CD4-positive, alpha-beta T cell (primary cell): ENCODE measurements at regions not wholly inside any gene's neighbourhood (a gene's known extent, or its start where the extent isn't known, plus 50 kb on each side); places are given as distances from the start of the nearest gene placed in this dataset.

Experiments used
- ATAC-seq: fragments of 200-7000 bp; cut with Tn5 transposase; one replicate; pipeline ENCODE4 v1.10.0; 2022; ENCODE audit warnings: mild to moderate bottlenecking; ENCODE audit not compliant: poor library complexity
- CTCF ChIA-PET: fragments of 350-600 bp; sonication (Branson Sonifier 250); formaldehyde crosslinking; loops from one replicate; lab custom pipeline; 2021; ENCODE audit warnings: antibody characterized with exemption, inconsistent platforms; lab: Charles Lee
- POLR2A ChIA-PET: fragments of 350-600 bp; sonication (Branson Sonifier 250); formaldehyde crosslinking; loops from one replicate; lab custom pipeline; 2021; ENCODE audit warnings: antibody characterized with exemption, inconsistent platforms; lab: Charles Lee
- DNase-seq, 14 experiments: peaks; one replicate each; pipeline ENCODE4 v3.0.0-alpha.2; 2013 to 2020; ENCODE audit warnings: mixed read lengths in 2 of 14
- H3K27ac ChIP-seq, 2 donors: one replicate each; pipeline versions ENCODE4 v1.5.1 to v1.7.0; 2013; ENCODE audit warnings: low read length in 2 of 2, low read depth in 1 of 2, mild to moderate bottlenecking in 1 of 2
- H3K27me3 ChIP-seq, 2 experiments: 1 replicate in 1 of 2; 2 replicates in 1 of 2; pipeline versions ENCODE4 v1.6.1 to v1.7.0; 2013; ENCODE audit warnings: low read length in 2 of 2, control low read depth in 1 of 2, mild to moderate bottlenecking in 1 of 2, moderate library complexity in 1 of 2; ENCODE audit not compliant: insufficient read depth in 2 of 2, control insufficient read depth in 1 of 2
- H3K36me3 ChIP-seq: one replicate; pipeline ENCODE4 v1.6.1; 2013; ENCODE audit warnings: low read length, control low read depth; ENCODE audit not compliant: insufficient read depth
- H3K4me1 ChIP-seq: one replicate; pipeline ENCODE4 v1.6.1; 2013; ENCODE audit warnings: low read length, control low read depth; ENCODE audit not compliant: insufficient read depth
- H3K4me3 ChIP-seq: one replicate; pipeline ENCODE4 v1.5.1; 2013; ENCODE audit warnings: mild to moderate bottlenecking, low read length, moderate library complexity
- H3K9me3 ChIP-seq, 2 experiments: 1 replicate in 1 of 2; 2 replicates in 1 of 2; pipeline versions ENCODE4 v1.6.1 to v1.7.0; 2013; ENCODE audit warnings: low read length in 2 of 2, mild to moderate bottlenecking in 2 of 2, control low read depth in 1 of 2, moderate library complexity in 1 of 2; ENCODE audit not compliant: control insufficient read depth in 1 of 2, insufficient read depth in 1 of 2
- H3K27ac Mint-ChIP-seq: one replicate; pipeline ENCODE4 v1.8.0; 2020; ENCODE audit warnings: mixed read lengths
- H3K27me3 Mint-ChIP-seq: one replicate; pipeline ENCODE4 v1.8.0; 2021; ENCODE audit warnings: mixed read lengths
- H3K36me3 Mint-ChIP-seq: one replicate; pipeline ENCODE4 v1.8.0; 2021; ENCODE audit warnings: low read depth, mixed read lengths
- H3K4me1 Mint-ChIP-seq: one replicate; pipeline ENCODE4 v1.8.0; 2021; ENCODE audit warnings: low read depth, mixed read lengths
- H3K4me3 Mint-ChIP-seq: one replicate; pipeline ENCODE4 v1.8.0; 2020; ENCODE audit warnings: mild to moderate bottlenecking, mixed read lengths
- H3K9me3 Mint-ChIP-seq: one replicate; pipeline ENCODE4 v1.8.0; 2020; ENCODE audit warnings: mixed read lengths
- intact Hi-C, 2 experiments: fragments of 100-400 bp; cut with DNase I in 1 of 2; cut with micrococcal nuclease in 1 of 2; formaldehyde crosslinking; loops; one replicate each; pipeline versions ENCODE4 v1.15.1 to v1.9.0; 2023 to 2025; cut with DNase I, micrococcal nuclease
- TF ChIP-seq, protein P1 (sequence below): fragments of 200-600 bp; IDR thresholded peaks from one replicate; pipeline ENCODE4 v1.8.0; 2022; ENCODE audit warnings: antibody characterized with exemption, mild to moderate bottlenecking

DNA sequence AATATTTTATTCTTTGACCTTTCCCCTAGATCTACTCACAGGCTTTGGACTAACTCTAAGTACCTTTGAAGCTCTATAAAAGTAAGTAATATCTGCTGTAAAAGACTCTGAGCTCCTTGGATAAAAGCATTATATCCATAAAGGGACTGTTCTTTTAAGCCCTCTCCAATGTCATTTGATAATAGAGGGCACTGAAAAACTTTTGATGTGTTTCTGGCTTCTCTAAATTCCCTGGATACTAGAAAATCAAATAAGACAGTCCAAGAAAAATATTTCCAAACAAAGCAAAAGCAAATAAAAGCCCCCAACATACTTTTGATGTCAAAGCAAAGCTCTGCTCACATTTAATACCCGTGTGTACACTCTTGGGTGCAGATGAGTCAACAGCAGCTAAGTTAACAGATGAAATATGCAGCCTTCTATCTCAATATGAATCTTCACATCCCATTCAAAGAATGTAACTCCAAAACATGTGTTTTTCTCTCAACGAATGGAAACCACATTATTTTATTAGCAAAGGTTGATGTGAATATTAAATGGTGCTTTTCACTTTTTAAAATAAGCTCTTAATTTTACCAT, 230.3 kb downstream of the CENPF start:
- Histone ChIP-seq H3K27ac (no peak overlapping the region), H3K4me3 (no peak overlapping the region), H3K27me3 (no peaks in the 10 kb centered on the region), H3K9me3 (peaks cover 0 to 6% of the 10 kb centered on the region in 2 experiments), H3K4me1 (no peaks in the 10 kb centered on the region), H3K36me3 (no peaks in the 10 kb centered on the region)
- DNase-seq, result no peak
- intact Hi-C loops, result no loop called here
- ChIA-PET CTCF (no interaction called here), POLR2A (no interaction called here)
- Mint-ChIP-seq H3K27me3 (peaks cover 8% of the 10 kb centered on the region), H3K36me3 (no peaks in the 10 kb centered on the region), H3K27ac (no peak overlapping the region), H3K4me1 (no peaks in the 10 kb centered on the region), H3K9me3 (peaks cover 4% of the 10 kb centered on the region), H3K4me3 (no peak overlapping the region)
- no peak for ATAC-seq
- TF ChIP-seq, protein P1, sequence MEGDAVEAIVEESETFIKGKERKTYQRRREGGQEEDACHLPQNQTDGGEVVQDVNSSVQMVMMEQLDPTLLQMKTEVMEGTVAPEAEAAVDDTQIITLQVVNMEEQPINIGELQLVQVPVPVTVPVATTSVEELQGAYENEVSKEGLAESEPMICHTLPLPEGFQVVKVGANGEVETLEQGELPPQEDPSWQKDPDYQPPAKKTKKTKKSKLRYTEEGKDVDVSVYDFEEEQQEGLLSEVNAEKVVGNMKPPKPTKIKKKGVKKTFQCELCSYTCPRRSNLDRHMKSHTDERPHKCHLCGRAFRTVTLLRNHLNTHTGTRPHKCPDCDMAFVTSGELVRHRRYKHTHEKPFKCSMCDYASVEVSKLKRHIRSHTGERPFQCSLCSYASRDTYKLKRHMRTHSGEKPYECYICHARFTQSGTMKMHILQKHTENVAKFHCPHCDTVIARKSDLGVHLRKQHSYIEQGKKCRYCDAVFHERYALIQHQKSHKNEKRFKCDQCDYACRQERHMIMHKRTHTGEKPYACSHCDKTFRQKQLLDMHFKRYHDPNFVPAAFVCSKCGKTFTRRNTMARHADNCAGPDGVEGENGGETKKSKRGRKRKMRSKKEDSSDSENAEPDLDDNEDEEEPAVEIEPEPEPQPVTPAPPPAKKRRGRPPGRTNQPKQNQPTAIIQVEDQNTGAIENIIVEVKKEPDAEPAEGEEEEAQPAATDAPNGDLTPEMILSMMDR, result no peak

DNA sequence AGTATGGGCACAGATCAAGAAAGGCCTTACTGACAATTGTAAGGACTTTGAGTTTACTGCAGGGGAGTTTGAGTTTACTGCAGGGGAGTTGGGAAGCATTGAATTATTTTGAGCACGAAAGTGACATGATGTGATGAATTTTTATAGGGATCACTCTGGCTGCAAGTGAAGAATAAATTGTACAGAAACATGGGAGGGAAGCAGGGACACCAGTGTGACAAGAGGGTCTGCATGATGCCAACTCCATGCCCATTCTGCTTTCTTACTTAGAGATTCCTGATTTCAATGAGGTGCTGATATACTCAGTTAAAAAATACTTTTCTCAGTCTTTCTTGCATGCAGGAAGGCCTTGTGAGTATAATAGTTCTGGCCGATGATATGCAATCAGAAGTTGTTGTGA, 234.4 kb downstream of the CENPF start:
- no peak overlapping the region for H3K4me3 Mint-ChIP-seq
- no peaks in the 10 kb centered on the region for H3K9me3 Mint-ChIP-seq
- H3K27me3 ChIP-seq, result no peaks in the 10 kb centered on the region
- DNase-seq (no peak), ATAC-seq (no peak)
- no peaks in the 10 kb centered on the region for H3K4me1 ChIP-seq
- ChIA-PET CTCF (no interaction called here), POLR2A (no interaction called here)
- H3K9me3 ChIP-seq, result no peaks in the 10 kb centered on the region
- H3K36me3 Mint-ChIP-seq, result no peaks in the 10 kb centered on the region
- H3K27ac ChIP-seq, result no peak overlapping the region
- intact Hi-C loops, result no loop called here
- no peaks in the 10 kb centered on the region for H3K4me1 Mint-ChIP-seq
- no peak overlapping the region for H3K4me3 ChIP-seq
- TF ChIP-seq, protein P1, result no peak
- H3K36me3 ChIP-seq, result no peaks in the 10 kb centered on the region
- H3K27ac Mint-ChIP-seq, result no peak overlapping the region
- H3K27me3 Mint-ChIP-seq, result peaks cover 4% of the 10 kb centered on the region

DNA sequence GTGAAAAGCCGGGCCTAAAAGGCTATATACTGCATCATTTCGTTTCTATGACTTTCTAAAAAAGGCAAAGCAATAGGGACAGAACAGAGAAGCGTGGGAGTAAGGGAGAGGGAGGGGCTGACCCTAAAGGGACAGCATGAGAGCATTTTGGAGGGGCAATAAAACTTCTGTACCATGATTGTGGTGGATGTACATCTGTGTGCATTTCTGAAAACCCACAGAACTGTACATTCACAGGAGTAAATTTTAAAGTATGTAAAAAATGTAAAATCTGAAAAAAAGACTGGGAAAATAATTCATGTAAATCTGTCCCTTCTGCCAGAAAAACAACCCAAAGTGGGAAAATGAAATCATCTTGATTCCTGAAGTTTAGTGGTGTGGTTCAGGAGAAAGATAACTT, 235.4 kb downstream of the CENPF start:
- H3K27ac Mint-ChIP-seq, result no peak overlapping the region
- no peak overlapping the region for H3K4me3 ChIP-seq
- ATAC-seq (no peak), DNase-seq (no peak)
- H3K36me3 Mint-ChIP-seq, result no peaks in the 10 kb centered on the region
- H3K4me1 ChIP-seq, result no peaks in the 10 kb centered on the region
- TF ChIP-seq, protein P1, result no peak
- no peak overlapping the region for H3K27ac ChIP-seq
- H3K9me3 ChIP-seq, result no peaks in the 10 kb centered on the region
- intact Hi-C loops, result no loop called here
- no peaks in the 10 kb centered on the region for H3K4me1 Mint-ChIP-seq
- no peak overlapping the region for H3K4me3 Mint-ChIP-seq
- no peaks in the 10 kb centered on the region for H3K27me3 Mint-ChIP-seq
- ChIA-PET POLR2A (no interaction called here), CTCF (no interaction called here)
- H3K9me3 Mint-ChIP-seq, result no peaks in the 10 kb centered on the region
- no peaks in the 10 kb centered on the region for H3K36me3 ChIP-seq
- no peaks in the 10 kb centered on the region for H3K27me3 ChIP-seq
